ENCODE measurements at regions not wholly inside any gene's neighbourhood (a gene's known extent, or its start where the extent isn't known, plus 50 kb on each side); places are given as distances from the start of the nearest gene placed in this dataset.

DNA sequence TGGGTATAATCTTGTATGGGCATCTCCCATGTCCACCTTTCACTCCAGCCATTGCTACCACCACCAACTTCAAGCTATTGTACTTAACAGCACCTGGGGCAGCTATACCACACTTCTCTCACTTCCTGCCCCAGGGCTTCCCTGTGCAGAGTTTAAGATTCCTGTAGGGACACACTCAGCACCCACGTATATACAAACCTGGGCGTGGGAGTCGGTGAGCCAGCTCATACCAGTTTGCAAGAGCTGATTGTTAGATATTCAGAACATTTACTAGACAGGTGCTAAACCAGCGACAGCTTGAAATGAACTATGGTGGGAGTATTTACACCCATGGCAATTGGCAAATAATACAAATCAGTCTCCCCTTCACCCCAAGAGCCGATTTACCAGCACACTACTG lies 114.8 kb upstream of the CSF3R start:
- TF ChIP-seq, protein P1, sequence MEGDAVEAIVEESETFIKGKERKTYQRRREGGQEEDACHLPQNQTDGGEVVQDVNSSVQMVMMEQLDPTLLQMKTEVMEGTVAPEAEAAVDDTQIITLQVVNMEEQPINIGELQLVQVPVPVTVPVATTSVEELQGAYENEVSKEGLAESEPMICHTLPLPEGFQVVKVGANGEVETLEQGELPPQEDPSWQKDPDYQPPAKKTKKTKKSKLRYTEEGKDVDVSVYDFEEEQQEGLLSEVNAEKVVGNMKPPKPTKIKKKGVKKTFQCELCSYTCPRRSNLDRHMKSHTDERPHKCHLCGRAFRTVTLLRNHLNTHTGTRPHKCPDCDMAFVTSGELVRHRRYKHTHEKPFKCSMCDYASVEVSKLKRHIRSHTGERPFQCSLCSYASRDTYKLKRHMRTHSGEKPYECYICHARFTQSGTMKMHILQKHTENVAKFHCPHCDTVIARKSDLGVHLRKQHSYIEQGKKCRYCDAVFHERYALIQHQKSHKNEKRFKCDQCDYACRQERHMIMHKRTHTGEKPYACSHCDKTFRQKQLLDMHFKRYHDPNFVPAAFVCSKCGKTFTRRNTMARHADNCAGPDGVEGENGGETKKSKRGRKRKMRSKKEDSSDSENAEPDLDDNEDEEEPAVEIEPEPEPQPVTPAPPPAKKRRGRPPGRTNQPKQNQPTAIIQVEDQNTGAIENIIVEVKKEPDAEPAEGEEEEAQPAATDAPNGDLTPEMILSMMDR (IDR thresholded peaks at IDR 0.05) = no peak
- no peak for TF ChIP-seq POLR2AphosphoS5 (IDR thresholded peaks at IDR 0.05)

Measured in prostate gland (tissue), 2 donors.